GM21723 (cell line): ENCODE measurements at regions not wholly inside any gene's neighbourhood (a gene's known extent, or its start where the extent isn't known, plus 50 kb on each side); places are given as distances from the start of the nearest gene placed in this dataset.

Experiments used
- ATAC-seq: cut with Tn5 transposase; IDR thresholded peaks from one replicate; pipeline ENCODE4 v1.9.1; 2021; ENCODE audit warnings: mild to moderate bottlenecking, moderate library complexity; ENCODE audit not compliant: unreplicated experiment

DNA sequence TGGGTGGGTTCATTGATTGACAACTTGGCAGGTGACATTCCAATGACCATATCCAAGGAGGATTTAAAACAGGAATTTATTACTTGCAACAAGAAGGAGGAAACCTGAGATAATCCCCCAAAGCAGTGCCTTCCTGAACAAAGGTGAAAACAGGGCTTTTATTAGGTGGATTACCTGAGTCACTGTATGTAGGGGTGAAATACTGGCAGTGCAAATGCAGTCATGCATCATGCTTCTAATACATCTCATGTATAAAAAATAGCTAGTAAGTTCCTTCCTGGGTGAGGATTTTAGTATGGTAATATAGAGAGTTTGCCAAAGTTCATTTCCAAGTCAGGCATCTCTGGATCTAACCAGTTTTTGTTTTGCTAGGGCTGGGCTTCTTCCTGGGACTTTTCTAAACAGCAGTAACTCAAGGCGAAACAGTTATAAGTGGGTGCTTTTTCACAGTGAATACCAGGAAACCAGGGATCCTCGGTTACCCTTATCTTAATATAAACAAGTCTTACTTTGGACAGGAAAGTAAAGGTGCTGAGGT is 583.4 kb upstream of the LRRTM1 start:
- no peak for ATAC-seq

GRCh38 chr2:80874374-80874773 is 569.8 kb upstream of the LRRTM1 start:
- ATAC-seq = no peak

GRCh38 chr2:80869858-80870438 is 565.4 kb upstream of the LRRTM1 start:
- ATAC-seq = no peak

- ATAC-seq = no peak
Observed at GRCh38 chr2:80863147-80863714, 558.7 kb upstream of the LRRTM1 start.

DNA sequence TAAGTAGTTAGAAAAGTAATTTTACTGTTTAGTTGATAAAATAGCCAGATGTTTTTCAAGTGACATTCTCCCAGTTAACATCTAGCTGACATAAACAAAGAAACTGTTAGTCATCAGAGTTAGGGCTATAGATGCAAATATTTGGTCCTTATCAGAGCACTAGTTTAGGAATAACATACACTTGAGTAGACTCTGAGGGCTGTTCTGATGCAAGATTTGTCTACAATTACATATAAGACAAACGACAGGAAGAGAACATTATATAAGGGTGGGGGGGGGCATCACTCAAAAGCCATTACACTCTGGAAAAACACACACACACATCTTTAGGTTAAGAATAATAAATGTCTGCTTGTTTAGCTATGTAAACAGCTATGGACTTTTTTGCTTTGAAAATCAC is 554.4 kb upstream of the LRRTM1 start:
- ATAC-seq = no peak

- no peak for ATAC-seq
Observed at GRCh38 chr2:80856227-80856626, 551.7 kb upstream of the LRRTM1 start.

- no peak for ATAC-seq
Observed at GRCh38 chr2:80854831-80855230, 550.3 kb upstream of the LRRTM1 start.

DNA sequence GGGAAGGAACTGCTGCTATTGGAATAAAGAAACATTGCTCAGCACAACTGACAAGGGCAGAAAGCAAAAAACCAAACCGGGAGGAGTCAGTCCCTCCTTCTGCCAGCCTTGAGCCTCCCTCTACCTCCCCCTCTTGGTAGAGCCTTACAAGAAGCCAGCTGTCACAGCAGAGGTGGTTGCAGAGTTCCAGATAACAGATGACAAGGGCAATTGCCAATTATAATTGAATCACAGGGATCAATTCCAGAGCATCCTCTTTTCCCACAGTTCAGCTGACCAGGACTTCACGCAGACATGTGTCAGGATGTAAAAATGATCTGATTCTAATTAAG is 548.2 kb upstream of the LRRTM1 start:
- ATAC-seq = no peak

DNA sequence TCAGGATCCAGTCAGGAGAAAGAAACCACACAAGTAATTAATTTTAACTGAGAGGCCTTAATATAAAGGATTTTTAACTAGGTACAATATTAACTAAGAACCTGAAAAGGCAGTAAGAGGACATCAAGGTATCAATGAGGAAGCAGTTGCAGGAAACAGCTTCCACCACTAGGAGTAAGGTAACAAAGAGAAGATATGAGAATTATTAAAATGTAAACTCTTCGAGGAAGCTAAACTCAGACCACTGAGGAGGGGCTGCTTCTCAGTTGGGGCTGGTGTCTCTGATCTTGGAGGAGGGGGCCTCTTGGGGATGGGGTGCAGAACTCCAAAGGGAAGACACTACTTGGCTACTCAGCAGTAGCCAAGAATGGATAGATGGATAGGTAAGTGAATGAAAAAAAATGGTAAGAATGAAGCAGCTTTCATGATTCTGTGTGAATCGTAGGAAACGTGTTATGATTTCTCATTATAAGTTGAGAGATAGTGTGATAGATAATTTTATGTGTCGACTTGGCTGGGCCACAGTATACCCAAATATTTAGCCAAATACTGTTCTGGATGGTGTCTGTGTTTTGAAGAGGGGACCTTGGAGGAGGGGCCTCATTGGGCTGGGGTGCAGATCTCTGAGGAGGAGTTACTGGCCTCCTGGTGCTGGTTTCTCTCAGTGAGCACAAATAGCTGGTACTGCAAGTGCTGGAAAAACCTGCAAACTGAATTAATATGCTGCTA is 547.7 kb upstream of the LRRTM1 start:
- ATAC-seq = no peak

- ATAC-seq = peak; percentile 89
Observed at GRCh38 chr2:80830891-80831290, 526.3 kb upstream of the LRRTM1 start.

- ATAC-seq = no peak
Observed at GRCh38 chr2:80822999-80823398, 518.4 kb upstream of the LRRTM1 start.

- ATAC-seq = no peak
Observed at GRCh38 chr2:80815259-80815658, 510.7 kb upstream of the LRRTM1 start.

DNA sequence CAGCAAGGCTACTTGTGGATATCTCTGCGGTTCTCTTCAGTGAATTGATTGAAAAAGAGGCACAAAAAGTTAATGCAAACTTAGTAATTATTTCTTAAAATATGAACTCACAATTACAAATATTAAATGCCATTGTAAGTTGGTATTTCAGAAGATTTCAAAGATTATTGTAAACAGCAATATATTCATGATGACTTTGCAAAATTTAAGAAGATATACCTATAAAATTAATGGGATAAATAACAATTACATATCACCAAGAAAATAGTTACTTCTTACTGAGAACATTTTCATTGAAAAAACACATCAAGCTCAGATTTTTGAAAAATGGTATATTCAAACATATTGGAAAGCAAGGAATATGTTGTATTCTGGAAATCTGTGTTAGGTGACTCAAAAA is 482.0 kb upstream of the LRRTM1 start:
- ATAC-seq = no peak

- no peak for ATAC-seq
Observed at GRCh38 chr2:80778704-80779103, 474.2 kb upstream of the LRRTM1 start.

DNA sequence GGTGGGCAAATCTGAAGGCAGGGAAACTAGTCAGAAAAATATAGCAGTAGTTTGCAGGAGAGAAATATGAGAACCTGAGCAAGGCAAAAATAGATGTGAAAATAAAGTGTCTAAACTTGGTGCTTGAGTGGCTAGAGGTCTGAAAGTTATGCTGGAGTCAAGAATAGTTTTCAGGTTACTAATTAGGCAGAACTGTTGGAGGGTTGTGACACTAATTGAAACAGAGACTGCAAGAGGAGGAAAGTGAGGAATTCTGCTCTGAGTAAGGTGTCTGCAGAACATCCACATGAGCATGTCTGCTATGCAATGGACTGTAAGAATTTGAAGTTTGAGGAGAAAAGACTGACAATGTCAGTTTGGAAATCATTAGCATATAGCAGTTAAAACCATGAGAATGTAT is 444.0 kb upstream of the LRRTM1 start:
- ATAC-seq = no peak

- peak; percentile 76 for ATAC-seq
Observed at GRCh38 chr2:80737047-80737446, 432.5 kb upstream of the LRRTM1 start.

DNA sequence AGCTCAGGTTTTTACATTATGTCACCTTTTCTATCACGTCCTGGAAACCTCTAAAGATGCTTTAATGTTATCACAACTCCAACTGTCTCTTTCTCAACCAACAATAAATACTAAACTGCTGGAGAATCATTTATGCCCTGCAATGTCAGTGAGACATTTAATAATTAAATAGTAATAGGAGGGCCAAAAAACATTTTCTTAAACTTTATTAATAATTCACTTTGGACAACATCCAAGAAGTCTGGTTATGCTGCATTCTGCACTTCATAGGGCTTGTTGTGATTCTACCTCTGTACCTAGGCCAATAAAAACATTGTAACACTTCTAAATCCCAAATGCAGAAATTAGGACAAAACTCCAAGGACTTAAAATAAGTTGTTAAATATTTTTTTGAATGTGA is 420.4 kb upstream of the LRRTM1 start:
- ATAC-seq = no peak

DNA sequence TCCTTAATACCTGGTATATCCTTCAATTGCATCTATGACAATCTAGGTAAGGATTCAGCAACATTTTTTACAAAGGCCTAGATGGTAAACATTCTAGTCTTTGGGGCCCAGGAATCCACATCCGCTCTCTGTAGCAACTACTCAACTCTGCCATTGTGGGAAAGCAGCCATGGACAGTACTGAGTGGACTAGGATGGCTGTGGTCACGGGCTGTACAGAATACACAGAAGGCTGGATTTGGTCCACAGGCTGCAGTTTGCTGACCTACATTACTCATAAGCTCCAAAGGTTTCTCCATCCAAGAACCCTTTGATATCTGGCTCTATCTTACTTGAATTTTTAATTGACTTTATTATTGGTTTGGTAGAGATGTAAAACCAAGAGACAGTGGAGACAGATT is 418.3 kb upstream of the LRRTM1 start:
- no peak for ATAC-seq

GRCh38 chr2:80719607-80720006 is 415.1 kb upstream of the LRRTM1 start:
- ATAC-seq = no peak

GRCh38 chr2:80715433-80715832 is 410.9 kb upstream of the LRRTM1 start:
- no peak for ATAC-seq

DNA sequence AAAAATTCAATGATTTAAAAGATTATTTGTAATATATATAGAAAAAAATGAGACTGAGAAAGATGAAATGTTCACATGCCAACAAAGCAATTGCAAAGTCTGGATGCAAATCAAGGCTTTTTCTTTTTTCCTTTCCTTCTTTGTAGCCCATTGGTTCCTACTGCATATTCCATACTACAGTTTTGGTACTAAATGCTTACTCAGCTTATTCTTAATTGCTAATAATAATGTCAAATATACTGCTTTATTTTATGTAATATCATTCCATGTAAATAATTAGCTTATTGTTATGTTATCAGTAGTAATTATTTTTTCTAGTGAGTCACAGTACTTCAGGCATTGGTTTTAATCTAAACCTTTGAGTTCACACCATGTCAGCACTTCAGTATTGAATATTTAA is 407.4 kb upstream of the LRRTM1 start:
- no peak for ATAC-seq

DNA sequence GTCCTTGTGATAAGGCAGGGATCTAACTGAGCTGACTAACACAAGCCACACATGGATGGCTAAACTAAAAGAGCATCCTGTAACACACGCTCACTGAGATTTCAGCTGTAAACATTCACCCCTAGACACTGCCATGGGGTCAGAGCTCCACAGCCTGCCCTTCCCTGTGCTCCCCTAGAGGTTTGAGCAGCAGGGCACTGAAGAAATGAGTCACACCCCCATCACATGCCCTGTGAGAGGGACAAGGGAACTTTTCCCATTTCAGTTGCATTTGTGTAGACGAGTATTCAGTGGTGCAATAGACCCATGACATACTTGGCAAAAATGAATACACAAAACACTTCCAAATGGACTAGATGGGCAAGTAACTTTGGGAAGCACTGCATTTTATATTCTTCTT is 402.4 kb upstream of the LRRTM1 start:
- no peak for ATAC-seq
